ENCODE measurements at regions not wholly inside any gene's neighbourhood (a gene's known extent, or its start where the extent isn't known, plus 50 kb on each side); places are given as distances from the start of the nearest gene placed in this dataset.

DNA sequence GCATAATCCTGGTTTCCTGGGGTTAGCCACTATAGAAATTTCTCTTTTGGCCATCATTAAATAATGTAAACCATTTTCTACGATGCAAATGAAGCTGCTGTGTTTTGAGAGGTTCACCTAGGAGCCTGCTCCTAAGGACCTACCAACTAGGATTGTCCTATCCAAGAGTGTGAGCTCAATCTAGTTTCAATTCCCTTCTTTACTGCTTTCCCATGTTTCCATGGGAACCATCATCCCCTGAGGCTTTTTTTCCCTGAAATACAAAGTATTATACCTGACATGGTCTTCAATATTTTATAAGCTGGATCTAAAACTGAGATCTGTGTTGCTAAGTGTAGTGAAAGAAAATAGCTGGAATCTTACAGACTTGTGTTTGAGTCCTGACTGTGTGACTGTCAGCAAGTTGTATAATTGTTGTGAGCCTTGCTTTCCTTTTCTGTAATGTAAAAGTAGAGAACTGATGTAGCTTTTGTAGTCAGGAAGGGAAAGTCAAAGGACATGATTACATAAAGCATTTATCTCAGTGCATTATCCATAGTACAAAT is 453.2 kb downstream of the PRR16 start:
- no peak overlapping the region for H3K27ac ChIP-seq
- TF ChIP-seq, protein P1, sequence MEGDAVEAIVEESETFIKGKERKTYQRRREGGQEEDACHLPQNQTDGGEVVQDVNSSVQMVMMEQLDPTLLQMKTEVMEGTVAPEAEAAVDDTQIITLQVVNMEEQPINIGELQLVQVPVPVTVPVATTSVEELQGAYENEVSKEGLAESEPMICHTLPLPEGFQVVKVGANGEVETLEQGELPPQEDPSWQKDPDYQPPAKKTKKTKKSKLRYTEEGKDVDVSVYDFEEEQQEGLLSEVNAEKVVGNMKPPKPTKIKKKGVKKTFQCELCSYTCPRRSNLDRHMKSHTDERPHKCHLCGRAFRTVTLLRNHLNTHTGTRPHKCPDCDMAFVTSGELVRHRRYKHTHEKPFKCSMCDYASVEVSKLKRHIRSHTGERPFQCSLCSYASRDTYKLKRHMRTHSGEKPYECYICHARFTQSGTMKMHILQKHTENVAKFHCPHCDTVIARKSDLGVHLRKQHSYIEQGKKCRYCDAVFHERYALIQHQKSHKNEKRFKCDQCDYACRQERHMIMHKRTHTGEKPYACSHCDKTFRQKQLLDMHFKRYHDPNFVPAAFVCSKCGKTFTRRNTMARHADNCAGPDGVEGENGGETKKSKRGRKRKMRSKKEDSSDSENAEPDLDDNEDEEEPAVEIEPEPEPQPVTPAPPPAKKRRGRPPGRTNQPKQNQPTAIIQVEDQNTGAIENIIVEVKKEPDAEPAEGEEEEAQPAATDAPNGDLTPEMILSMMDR (IDR thresholded peaks at IDR 0.05): no peak
- TF ChIP-seq ZFX (IDR thresholded peaks at IDR 0.05; ENCODE audit: borderline replicate concordance): no peak

DNA sequence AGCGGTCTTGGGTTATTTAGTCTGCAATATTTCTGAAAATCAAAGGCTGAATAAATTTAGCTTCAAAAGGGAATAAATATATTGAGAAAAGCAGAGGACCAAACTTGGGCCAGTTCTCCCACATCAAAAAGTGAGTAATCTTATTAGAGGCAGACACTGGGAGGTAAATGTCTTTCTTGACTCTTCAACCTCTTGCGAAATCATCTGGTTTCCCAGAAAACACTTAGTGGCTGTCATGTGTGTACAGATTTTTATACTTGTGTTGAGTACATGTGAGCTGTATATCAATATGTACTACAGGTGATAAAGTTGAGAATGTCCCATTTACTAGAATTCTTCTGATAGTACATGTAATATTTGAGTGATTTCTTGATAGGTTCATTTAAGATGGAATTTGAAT is 454.9 kb downstream of the PRR16 start:
- TF ChIP-seq, protein P1 (IDR thresholded peaks at IDR 0.05): no peak
- no peak for TF ChIP-seq ZFX (IDR thresholded peaks at IDR 0.05; ENCODE audit: borderline replicate concordance)
- no peak overlapping the region for H3K27ac ChIP-seq

DNA sequence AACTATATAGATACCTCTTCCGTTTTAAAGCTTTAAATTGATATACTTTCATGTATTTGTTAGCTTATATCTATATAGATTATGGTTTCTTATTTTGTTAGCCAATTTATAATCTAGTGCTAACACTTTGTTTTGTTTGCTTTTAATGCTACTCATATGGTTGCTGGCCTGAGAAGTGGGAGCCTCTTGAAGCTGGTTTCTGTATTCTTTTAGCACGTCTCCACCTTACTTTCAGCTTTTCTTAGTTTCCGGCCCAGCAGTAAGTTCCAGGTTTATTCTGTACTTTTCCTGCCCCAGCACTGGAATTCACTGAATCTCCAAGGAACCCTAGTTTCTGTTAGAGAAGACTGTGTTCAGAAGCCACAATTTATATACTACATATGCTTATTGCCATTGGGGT is 458.9 kb downstream of the PRR16 start:
- TF ChIP-seq, protein P1 (IDR thresholded peaks at IDR 0.05): no peak
- no peak for TF ChIP-seq ZFX (IDR thresholded peaks at IDR 0.05; ENCODE audit: borderline replicate concordance)
- H3K27ac ChIP-seq: no peak overlapping the region

DNA sequence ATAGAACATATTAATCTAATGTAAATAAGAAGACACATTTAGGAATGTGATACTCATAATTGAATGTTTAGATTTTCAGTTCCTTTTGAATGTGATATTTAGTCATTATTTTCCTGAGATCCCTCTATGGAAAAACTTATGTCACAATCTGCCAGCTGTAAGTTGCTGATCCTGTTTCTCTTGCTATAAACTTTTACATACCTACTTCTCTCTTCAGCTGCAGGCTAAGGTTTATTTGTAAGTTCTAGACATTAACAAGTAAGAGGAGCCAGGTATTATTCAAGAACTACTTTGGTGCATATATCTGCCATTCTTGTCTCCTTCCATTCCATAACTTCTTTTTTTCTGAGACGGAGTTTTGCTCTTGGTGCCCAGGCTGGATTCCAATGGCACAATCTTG is 462.4 kb downstream of the PRR16 start:
- H3K27ac ChIP-seq: no peak overlapping the region
- no peak for TF ChIP-seq ZFX (IDR thresholded peaks at IDR 0.05; ENCODE audit: borderline replicate concordance)
- TF ChIP-seq, protein P1 (IDR thresholded peaks at IDR 0.05): no peak

DNA sequence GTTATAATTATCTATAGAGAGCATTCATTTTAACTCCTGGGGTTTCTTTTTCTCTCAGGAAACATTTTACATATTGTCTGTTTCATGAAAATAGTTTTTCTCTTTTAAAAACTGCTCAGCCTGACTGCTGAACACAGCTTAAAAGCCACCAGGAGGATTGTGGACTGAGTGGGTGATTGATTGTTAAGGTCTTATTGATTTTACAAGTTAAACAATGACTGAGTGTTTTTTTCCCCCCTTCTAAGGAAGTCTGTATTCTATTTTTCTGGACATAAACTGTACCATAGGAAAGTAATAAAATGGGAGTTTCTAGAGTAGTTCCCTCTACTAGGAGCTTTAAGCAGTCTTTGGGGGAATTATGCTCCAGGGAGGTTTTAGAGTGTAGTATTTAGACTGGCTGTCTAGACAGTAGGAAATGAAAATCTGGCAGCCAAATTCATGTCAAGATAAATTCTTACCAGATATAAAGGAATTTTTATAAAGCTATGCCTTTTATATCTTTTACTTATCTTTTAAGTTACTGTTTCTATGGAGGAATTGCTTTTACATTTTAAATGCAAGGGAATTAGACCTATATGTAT is 463.9 kb downstream of the PRR16 start:
- TF ChIP-seq, protein P1 (IDR thresholded peaks at IDR 0.05): no peak
- TF ChIP-seq ZFX (IDR thresholded peaks at IDR 0.05; ENCODE audit: borderline replicate concordance): no peak
- H3K27ac ChIP-seq: no peak overlapping the region

DNA sequence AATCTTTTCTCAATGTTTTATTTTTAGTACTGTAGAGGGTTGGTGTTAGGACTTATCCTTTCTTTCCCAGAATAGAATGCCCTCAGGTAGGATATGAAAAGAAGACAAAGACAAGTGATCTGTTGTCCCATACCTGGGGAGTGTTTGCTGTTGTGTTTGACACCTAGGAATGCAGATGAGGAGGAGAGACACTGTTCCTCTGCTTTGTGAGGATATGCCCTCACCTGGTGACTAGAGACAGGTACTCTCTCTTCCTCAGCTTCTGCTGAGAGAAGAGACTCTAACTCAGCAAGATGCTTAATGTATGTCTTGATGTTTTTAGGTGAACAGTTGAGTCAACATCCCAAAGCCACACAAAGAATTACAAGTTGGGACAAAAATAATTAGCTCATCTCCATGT is 468.4 kb downstream of the PRR16 start:
- TF ChIP-seq, protein P1 (IDR thresholded peaks at IDR 0.05): no peak
- TF ChIP-seq ZFX (IDR thresholded peaks at IDR 0.05; ENCODE audit: borderline replicate concordance): no peak
- H3K27ac ChIP-seq: no peak overlapping the region

DNA sequence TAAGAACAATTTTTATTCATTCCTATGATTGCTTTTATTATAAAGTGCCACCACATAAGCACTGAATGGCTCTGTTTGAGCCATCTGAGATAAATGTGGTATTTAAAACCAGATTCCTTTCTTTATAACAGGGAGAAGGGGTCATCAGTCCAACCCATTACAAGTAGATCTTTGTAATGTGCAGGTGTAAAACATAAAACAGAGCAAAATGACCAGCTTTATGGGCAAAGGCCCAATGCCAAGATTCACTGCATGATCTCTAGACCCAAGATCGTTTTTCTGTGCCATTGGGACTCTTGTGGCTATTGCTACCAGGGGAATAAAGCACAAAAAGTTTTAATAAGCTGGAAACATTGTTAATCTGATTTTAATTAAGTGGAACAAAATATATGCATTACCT is 469.9 kb downstream of the PRR16 start:
- no peak overlapping the region for H3K27ac ChIP-seq
- TF ChIP-seq, protein P1 (IDR thresholded peaks at IDR 0.05): no peak
- TF ChIP-seq ZFX (IDR thresholded peaks at IDR 0.05; ENCODE audit: borderline replicate concordance): no peak

Data from 22Rv1 (cell line).